OCI-LY7 (cell line): ENCODE measurements at regions not wholly inside any gene's neighbourhood (a gene's known extent, or its start where the extent isn't known, plus 50 kb on each side); places are given as distances from the start of the nearest gene placed in this dataset.

Experiments
- BruUV-seq: library from RNA; stranded (reverse); fragments of 400-500 nt; replicated peaks from 2 replicates; lab custom pipeline; 2021; lab: Mats Ljungman, UMichigan
- CTCF ChIA-PET: fragments of 300-600 bp; sonication (Branson Sonifier 250); formaldehyde crosslinking; loops from one replicate; lab custom pipeline; 2022; ENCODE audit warnings: antibody characterized with exemption; ENCODE audit not compliant: unreplicated experiment; lab: Charles Lee
- POLR2A ChIA-PET: fragments of 300-600 bp; sonication (Branson Sonifier 250); formaldehyde crosslinking; loops from one replicate; lab custom pipeline; 2022; ENCODE audit warnings: antibody characterized with exemption; lab: Charles Lee
- DNase-seq: peaks from one replicate; pipeline ENCODE4 v3.0.0-alpha.2; 2015; ENCODE audit warnings: low spot score
- H2AFZ ChIP-seq: fragments of 200-600 bp; sonication (generic), shearing (Covaris generic); 2 replicates; pipeline ENCODE4 v1.6.1; 2014; ENCODE audit warnings: mild to moderate bottlenecking, antibody characterized with exemption, low read length, moderate library complexity
- H3K27ac ChIP-seq: fragments of 200-600 bp; sonication (generic); 2 replicates; pipeline ENCODE4 v1.5.1; 2014; ENCODE audit warnings: mixed run types, low read depth, mild to moderate bottlenecking, moderate library complexity, low read length, inconsistent platforms; ENCODE audit not compliant: poor library complexity, severe bottlenecking
- H3K36me3 ChIP-seq: fragments of 200-600 bp; sonication (generic); 2 replicates; pipeline ENCODE4 v1.6.1; 2014; ENCODE audit warnings: mild to moderate bottlenecking, antibody characterized with exemption, low read length, moderate library complexity, mixed read lengths; ENCODE audit not compliant: insufficient read depth
- H3K4me1 ChIP-seq: fragments of 200-600 bp; sonication (generic); 2 replicates; pipeline ENCODE4 v1.5.1; 2014; ENCODE audit warnings: mild to moderate bottlenecking, low read length; ENCODE audit not compliant: insufficient read depth, poor library complexity, severe bottlenecking
- H3K4me2 ChIP-seq: fragments of 200-600 bp; sonication (generic); 2 replicates; pipeline ENCODE4 v1.6.1; 2014; ENCODE audit warnings: mild to moderate bottlenecking, low read length
- H3K4me3 ChIP-seq: fragments of 200-600 bp; sonication (generic); 2 replicates; pipeline ENCODE4 v1.5.1; 2014; ENCODE audit warnings: mild to moderate bottlenecking, low read depth, low read length; ENCODE audit not compliant: poor library complexity, severe bottlenecking
- H3K79me2 ChIP-seq: fragments of 200-600 bp; sonication (generic); 2 replicates; pipeline ENCODE4 v1.6.1; 2016; ENCODE audit warnings: low read depth, mild to moderate bottlenecking, low read length, moderate library complexity, mixed read lengths; ENCODE audit not compliant: insufficient read depth
- H3K9me2 ChIP-seq: fragments of 200-600 bp; sonication (generic); 2 replicates; pipeline ENCODE4 v1.6.1; 2016; ENCODE audit warnings: mild to moderate bottlenecking, low read length, mixed read lengths; ENCODE audit not compliant: insufficient read depth
- H3K9me3 ChIP-seq: fragments of 200-600 bp; sonication (generic); 2 replicates; pipeline ENCODE4 v1.6.1; 2014; ENCODE audit warnings: mild to moderate bottlenecking, mixed run types, low read length, mixed read lengths
- H4K20me1 ChIP-seq: fragments of 200-600 bp; sonication (generic); 2 replicates; pipeline ENCODE4 v1.6.1; 2014; ENCODE audit warnings: mild to moderate bottlenecking, antibody characterized with exemption, low read length, moderate library complexity, mixed read lengths; ENCODE audit not compliant: insufficient read depth
- EZH2phosphoT487 ChIP-seq: fragments of 200-600 bp; sonication (generic); IDR thresholded peaks from 2 replicates; pipeline ENCODE4 v1.6.1; 2018; ENCODE audit warnings: low read depth, borderline replicate concordance, mild to moderate bottlenecking, mixed run types, antibody characterized with exemption, low read length, moderate library complexity, mixed read lengths
- intact Hi-C: fragments of 100-400 bp; cut with micrococcal nuclease; formaldehyde crosslinking; loops from one replicate; pipeline ENCODE4 v1.10.0; 2022; ENCODE audit not compliant: unreplicated experiment
- TF ChIP-seq, protein P1 (sequence below): fragments of 200-600 bp; sonication (generic); conservative IDR thresholded peaks from 2 replicates; pipeline ENCODE4 v1.5.1; 2014; ENCODE audit warnings: mild to moderate bottlenecking, antibody characterized with exemption, low read length, moderate library complexity, mixed read lengths

- no TSS peak for BruUV-seq
- TF ChIP-seq, protein P1, sequence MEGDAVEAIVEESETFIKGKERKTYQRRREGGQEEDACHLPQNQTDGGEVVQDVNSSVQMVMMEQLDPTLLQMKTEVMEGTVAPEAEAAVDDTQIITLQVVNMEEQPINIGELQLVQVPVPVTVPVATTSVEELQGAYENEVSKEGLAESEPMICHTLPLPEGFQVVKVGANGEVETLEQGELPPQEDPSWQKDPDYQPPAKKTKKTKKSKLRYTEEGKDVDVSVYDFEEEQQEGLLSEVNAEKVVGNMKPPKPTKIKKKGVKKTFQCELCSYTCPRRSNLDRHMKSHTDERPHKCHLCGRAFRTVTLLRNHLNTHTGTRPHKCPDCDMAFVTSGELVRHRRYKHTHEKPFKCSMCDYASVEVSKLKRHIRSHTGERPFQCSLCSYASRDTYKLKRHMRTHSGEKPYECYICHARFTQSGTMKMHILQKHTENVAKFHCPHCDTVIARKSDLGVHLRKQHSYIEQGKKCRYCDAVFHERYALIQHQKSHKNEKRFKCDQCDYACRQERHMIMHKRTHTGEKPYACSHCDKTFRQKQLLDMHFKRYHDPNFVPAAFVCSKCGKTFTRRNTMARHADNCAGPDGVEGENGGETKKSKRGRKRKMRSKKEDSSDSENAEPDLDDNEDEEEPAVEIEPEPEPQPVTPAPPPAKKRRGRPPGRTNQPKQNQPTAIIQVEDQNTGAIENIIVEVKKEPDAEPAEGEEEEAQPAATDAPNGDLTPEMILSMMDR, result no peak
- no peak for TF ChIP-seq EZH2phosphoT487
- CTCF ChIA-PET, result no interaction called here
Measured at GRCh38 chr1:14328685-14329084, 269.8 kb upstream of the KAZN start.

DNA sequence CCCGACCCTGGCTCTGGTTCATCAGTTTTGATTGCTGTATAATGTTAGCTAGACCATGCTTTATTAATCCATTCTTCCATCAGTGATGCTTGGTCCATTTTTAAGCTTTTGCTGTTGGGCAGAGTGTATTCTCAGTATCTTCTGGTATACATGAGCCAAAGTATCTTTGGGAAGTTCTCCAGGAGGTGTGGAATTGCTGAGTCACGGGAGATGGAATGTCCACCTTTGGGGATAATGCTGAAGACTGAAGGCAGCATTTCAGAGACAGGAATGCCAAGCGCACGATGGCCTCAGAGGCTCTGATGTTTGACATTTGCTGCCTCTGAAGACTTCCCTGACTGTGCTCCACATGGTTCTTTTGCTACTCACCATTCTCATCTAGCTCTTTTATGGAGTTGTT is 266.3 kb upstream of the KAZN start:
- peaks cover 50% of the 10 kb centered on the region for H3K9me3 ChIP-seq
- POLR2A ChIA-PET, result interaction anchor here (0.7 to 2.8 kb wide), 5 partner anchors 11 to 187 kb away, joined by 3 to 10 read pairs (median 3); no protein-coding TSS in a partner anchor

More at GRCh38 chr1:14328685-14329084, 269.8 kb upstream of the KAZN start:
- Histone ChIP-seq H3K27ac (no peak overlapping the region), H2AFZ (no peak overlapping the region), H4K20me1 (no peaks in the 10 kb centered on the region), H3K9me3 (peaks cover 69% of the 10 kb centered on the region), H3K79me2 (no peaks in the 10 kb centered on the region), H3K4me3 (no peak overlapping the region), H3K9me2 (no peaks in the 10 kb centered on the region), H3K36me3 (peaks cover 38% of the 10 kb centered on the region), H3K4me2 (no peak overlapping the region), H3K4me1 (peaks cover 23% of the 10 kb centered on the region)
- no peak for DNase-seq
- intact Hi-C loops, result no loop called here
- POLR2A ChIA-PET, result interaction anchor here (0.7 kb wide), 1 partner anchor 130 kb away, joined by 3 read pairs; no protein-coding TSS in a partner anchor

More for the DNA sequence above, 266.3 kb upstream of the KAZN start:
- H3K79me2 ChIP-seq, result no peaks in the 10 kb centered on the region
- H3K9me2 ChIP-seq, result no peaks in the 10 kb centered on the region
- H3K27ac ChIP-seq, result peak overlapping the region; percentile 46
- no TSS peak for BruUV-seq
- CTCF ChIA-PET, result interaction anchor here (0.6 kb wide), 1 partner anchor 29 kb away, joined by 4 read pairs; no protein-coding TSS in a partner anchor
- DNase-seq, result no peak
- H3K4me1 ChIP-seq, result peaks cover 52% of the 10 kb centered on the region
- H3K36me3 ChIP-seq, result peaks cover 9% of the 10 kb centered on the region; the same call in 1 of the 2 replicates
- H3K4me2 ChIP-seq, result no peak overlapping the region; the same call in 1 of the 2 replicates
- H3K4me3 ChIP-seq, result no peak overlapping the region
- no peak for TF ChIP-seq EZH2phosphoT487
- TF ChIP-seq, protein P1, result no peak
- H4K20me1 ChIP-seq, result no peaks in the 10 kb centered on the region
- intact Hi-C loops, result no loop called here
- H2AFZ ChIP-seq, result peak overlapping the region; percentile 86
